ENCODE measurements at regions not wholly inside any gene's neighbourhood (a gene's known extent, or its start where the extent isn't known, plus 50 kb on each side); places are given as distances from the start of the nearest gene placed in this dataset.

DNA sequence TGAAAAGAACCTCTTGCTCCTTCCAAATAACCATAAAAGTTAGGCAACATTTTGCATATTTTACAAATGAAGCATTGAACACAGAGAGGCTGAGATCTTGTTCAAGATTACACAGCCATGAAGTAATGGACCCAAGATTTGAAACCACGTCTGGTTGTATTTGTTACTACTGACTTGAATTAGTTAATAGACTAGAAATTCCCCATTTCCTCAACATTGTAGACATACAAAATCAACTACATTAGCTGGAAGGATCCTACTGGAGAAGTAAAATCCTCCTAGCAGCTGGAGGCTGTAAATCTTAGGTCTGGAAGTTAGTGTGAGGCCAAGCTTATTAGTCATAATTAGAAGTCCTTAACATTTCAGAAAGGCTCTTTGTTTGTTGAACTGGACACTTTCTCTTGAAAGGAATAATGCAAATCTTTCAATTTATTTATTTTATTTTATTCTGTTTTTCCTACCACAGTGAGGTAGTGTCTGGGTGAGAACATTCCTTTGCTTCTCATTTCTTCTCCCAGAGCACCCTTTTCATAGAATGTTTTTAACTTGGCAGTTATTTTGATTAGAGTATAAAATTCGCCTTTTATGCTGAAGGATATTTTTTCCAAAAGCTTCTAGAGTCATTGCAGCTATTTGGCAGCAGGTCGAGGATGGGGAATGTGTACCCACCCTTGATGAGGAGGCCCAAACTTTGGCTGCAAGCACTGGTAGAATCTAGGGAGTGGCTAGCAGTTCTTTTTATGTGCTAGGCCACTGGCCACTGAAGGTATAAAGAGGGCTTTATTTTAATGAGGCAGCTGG, 62.0 kb upstream of the CLNK start:
- no peak overlapping the region for H3K4me3 ChIP-seq (ENCODE audit: low read depth, low read length)
- TF ChIP-seq CTCF (conservative IDR thresholded peaks at IDR 0.05; ENCODE audit: low read depth, low read length), result no peak
- no peak for DNase-seq (ENCODE audit: low read depth)

DNA sequence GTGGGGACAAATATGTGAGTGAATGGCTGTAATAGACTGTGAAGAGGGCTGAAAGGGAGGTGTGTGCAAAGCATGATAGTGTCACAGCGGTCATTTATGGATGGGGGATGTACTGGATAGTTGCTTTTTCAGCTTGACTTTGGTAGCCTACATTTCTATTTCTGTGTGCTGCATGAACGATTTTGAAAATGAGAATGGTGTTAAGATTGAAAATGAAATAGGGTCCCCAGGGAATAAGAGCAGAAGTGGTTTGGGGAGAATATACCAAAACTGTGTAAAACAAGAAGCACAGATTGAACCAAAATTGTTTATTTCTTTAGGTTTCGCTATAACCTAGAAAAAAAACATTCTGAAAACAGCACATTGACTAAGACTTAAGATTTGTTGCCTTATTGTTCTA, 58.8 kb upstream of the CLNK start:
- no peak for TF ChIP-seq CTCF (conservative IDR thresholded peaks at IDR 0.05; ENCODE audit: low read depth, low read length)
- H3K4me3 ChIP-seq (ENCODE audit: low read depth, low read length), result no peak overlapping the region
- no peak for DNase-seq (ENCODE audit: low read depth)

- no peak for TF ChIP-seq CTCF (conservative IDR thresholded peaks at IDR 0.05; ENCODE audit: low read depth, low read length)
Observed at GRCh38 chr4:10741961-10742699, 57.6 kb upstream of the CLNK start.

GRCh38 chr4:10740891-10741620, 56.5 kb upstream of the CLNK start:
- TF ChIP-seq CTCF (conservative IDR thresholded peaks at IDR 0.05; ENCODE audit: low read depth, low read length), result no peak
- H3K4me3 ChIP-seq (ENCODE audit: low read depth, low read length), result no peak overlapping the region
- no peak for DNase-seq (ENCODE audit: low read depth)

More at GRCh38 chr4:10741961-10742699, 57.6 kb upstream of the CLNK start:
- no peak for DNase-seq (ENCODE audit: low read depth)
- H3K4me3 ChIP-seq (ENCODE audit: low read depth, low read length), result no peak overlapping the region

DNA sequence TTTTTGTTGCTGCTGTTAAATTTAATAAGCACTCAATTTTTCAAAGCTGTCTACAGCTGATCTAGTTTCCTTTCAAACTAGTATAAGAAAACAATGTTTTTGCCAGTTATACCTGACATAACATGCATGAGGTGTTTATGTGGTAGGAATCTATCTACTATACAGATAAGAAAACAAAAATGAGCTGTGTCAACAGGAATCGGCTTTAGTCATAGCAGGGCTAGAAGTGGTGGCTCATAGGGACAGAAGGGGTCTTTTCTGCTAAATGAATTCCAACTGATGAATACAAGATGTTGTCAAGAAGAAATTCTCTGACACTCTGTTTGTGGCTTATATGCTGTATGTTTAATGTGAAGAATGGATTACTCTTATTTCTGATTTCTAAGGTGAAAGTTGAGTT, 55.7 kb upstream of the CLNK start:
- no peak for DNase-seq (ENCODE audit: low read depth)
- no peak overlapping the region for H3K4me3 ChIP-seq (ENCODE audit: low read depth, low read length)
- TF ChIP-seq CTCF (conservative IDR thresholded peaks at IDR 0.05; ENCODE audit: low read depth, low read length), result no peak

- no peak overlapping the region for H3K4me3 ChIP-seq (ENCODE audit: low read depth, low read length)
- DNase-seq (ENCODE audit: low read depth), result peak; percentile 52
- TF ChIP-seq CTCF (conservative IDR thresholded peaks at IDR 0.05; ENCODE audit: low read depth, low read length), result no peak
Observed at GRCh38 chr4:10738826-10739489, 54.4 kb upstream of the CLNK start.

Measured in choroid plexus epithelial cell (primary cell).